ENCODE measurements at regions not wholly inside any gene's neighbourhood (a gene's known extent, or its start where the extent isn't known, plus 50 kb on each side); places are given as distances from the start of the nearest gene placed in this dataset.
"Not testable (repeated sequence)": the region's sequence is repeated elsewhere in the genome, so short reads cannot be mapped to it uniquely, and the experiment has no call there.

DNA sequence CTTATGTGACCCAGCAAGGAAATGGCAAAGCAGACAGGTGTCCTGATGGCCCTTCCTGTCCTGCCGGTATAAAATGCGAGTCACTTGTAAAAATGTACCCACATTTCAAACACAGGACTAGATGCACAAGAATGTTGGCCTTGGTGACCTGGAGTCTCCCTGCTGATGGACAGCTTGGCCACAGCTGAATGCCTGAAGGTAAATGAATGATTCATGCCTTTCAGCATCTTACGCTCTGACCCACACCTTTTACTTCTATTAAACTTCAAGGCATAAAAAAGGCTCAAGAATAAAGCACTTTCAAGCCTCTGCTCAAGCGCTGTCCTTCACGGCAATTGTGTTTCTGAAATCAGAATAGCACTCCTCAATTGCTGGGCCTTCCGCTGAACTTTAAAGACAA is 228.0 kb upstream of the SLCO3A1 start:
- DNase-seq, result no peak

DNA sequence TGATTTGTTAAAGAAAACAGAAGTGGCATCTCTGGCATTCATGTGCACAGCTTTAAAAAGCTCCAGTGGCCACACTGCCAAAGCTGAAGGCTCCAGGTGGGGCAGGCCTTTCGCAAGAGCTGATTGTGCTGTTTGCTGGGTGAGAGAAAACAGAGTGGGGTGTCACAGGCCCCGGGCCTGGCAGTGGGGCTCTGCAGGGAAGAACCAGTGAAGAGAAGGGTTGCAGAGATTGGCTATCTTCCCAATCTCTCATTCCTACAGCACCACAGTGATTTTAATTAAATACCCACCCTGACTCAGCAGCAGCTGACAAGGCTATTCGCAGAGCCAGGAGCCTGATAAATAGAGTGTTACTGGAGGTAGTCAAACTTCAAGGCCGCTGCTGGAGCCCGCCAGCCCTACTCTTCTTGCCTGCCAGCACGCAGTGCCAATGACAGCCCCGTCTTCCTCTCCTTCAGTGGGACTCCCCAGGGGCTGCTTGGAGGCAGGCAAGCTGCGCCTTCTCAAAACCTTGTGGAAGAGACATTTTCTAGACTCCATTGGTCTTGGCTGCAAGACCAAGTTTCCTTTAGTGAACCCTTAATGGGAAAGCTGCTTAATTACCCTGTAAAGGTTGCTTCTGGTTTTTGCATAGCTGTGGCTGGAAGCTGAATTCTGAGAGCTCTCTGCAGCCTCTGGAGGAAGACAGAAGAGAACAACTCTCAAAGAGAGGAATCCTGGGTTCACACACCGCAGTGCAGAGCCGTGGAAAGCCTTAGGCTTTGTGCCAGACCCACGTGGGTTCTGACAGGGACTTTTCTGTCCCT is 225.8 kb upstream of the SLCO3A1 start:
- DNase-seq, result no peak

DNA sequence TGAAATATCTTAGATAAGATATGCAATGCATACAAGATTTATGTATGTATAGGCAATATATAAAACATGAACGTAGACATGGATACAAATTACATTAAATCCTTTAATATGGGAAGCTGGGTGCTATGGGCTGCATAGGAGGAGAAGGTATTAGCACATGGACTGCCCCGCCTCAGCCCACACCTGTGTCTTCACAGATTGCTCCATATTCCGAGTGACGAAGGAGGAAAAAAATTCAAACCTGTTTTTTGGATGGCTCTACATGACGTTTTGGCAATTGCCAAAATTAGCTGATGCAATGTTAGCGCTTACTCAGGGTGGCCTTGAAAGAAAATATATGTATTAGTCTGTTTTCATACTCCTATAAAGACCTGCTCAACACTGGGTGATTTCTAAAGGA is 223.4 kb upstream of the SLCO3A1 start:
- no peak for DNase-seq

DNA sequence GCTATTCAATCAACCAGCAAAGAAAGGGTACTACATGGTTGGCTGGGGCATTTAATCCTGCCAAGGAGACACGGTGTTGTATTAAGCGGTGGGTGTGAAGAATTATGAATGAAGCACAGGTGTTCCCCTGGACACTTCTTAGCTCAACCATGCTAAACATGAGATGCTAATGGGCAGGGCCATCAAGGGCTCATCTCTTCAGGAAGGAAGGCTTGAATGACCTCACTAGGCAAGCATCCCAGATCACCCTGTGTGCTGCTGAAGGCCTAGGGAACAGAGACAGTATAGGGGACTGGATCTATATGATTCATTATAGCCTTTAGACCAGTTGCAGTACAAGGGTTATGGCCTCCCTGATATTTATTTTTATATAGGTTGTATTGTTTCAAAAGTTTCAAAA is 221.3 kb upstream of the SLCO3A1 start:
- no peak for DNase-seq

DNA sequence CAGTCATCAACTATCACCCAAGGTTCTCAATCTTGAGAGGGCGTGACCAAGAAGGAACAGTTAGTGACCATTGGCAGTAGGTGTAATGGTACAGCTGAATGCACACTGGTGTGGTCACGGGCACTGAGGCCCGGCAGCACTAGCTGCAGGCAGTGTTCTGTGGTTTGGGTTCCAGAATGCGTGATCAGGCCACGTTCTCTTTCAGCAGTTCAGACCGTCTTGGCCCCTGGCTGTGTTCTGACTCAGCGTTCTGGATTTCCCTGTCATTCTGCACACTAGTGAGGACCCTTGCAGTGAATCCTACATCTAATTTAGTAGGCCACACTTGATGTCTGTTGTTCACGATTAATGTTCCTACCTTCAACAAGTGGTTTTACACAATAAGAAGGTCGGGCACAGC is 220.5 kb upstream of the SLCO3A1 start:
- DNase-seq, result no peak

DNA sequence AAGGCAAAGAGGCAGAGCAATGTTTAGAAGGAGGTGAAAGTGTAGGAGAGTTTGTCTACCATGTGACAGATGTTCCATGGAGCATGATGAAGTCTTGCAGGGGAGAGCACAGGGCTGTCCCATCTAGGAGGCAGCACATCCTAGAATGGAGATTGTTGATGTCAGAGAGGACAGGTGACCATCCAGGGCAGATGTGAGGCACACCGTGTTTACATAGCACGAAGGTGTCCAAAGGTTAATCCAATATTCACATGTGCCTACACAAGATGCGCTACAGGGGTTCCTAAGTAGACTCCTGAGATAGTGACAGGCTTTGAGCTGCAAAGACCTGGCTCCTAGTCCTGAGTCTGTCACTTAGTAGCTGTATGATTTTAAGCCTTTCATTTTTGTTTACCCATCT is 219.3 kb upstream of the SLCO3A1 start:
- DNase-seq, result no peak

DNA sequence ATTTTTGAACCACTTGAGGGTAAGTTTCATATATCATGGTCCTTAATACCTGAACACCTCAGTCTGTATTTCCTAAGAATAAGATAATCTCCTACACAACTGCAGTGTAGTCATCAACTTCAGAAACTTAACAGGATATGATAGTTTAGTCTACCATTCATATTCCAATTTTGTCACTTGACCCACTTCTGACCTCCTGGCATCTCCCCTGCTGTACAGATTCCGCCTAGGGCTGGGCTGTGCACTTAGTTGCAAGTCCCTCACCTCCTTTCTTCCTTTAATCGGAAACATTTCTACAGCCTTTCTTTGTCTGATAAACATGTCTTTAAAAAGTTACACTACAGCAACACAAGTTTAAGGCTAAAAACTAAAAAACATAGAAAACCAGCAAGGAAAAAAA is 218.4 kb upstream of the SLCO3A1 start:
- DNase-seq, result no peak

DNA sequence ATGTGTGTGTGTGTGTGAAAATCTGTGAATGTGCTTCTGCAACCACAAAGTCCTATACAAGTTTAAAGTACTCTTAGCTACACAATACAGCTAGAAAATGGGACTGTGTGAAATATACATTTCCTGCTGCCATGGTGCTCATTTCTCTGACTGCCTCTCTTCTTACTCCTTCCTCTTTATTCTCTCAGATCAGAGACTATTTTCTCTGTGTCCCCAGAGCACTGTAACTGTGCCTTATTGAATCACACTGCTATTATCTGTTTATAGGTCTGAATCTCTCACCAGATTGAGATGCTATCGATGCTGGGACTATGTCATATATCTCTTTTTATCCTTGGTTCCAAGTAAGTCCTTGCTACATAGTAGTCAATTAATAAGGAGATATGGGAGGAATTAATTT is 217.9 kb upstream of the SLCO3A1 start:
- no peak for DNase-seq

DNA sequence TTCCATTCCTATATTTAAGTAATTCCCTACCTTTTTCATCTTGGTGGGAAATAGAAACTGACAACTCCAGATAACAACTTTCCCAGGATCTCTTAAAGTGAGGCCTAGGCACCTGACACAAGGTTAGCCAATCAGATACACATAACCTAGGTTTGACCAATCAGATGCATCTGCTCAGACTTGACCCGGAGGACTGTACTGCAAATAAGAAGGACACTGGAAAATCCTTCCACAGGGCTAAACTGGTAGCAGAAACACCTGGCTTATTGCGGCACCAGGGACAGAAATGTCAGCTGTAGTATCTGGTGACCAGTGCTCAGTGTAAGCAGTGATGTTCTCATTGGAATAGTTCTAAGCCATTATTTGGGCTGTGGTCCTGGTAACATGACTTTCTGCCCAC is 204.5 kb upstream of the SLCO3A1 start:
- no peak for DNase-seq

DNA sequence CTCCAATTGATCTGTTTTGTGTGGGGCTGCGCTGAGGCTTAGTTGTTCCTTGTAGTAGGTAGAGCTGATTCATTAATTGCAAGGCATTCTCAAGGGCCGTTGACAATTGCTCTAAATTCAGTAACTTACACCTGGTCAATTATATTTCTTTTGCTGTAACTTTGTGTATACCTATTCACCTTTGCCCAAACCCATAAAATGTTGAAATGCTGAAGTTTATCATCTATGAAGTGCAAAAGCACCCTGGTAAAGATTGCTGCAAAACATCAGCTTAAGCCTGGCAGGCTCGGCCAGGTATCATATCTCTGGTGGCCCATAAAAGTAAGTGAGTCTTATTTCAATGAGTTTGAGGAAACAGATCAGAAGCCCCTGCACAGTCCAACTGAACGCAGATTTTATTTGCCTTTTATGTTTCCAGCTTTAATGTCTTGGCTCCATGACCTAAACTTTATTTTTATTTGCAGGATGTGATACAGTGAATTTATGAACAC is 203.6 kb upstream of the SLCO3A1 start:
- DNase-seq, result no peak

DNA sequence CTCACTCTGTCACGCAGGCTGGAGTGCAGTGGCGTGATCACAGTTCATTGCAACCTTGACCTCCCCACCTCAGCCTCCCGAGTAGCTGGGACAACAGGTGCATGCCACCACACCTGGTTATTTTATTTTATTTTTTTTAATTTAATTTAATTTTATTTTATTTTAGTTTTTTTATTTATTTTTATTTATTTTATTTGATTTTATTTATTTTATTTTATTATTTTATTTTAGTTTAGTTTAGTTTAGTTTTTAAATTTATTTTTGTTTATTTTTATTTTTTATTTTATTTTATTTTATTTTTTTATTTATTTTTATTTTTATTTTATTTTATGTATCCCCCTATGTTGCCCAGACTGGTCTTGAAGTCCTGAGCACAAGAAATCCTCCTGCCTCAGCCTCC is 202.3 kb upstream of the SLCO3A1 start:
- no peak for DNase-seq

DNA sequence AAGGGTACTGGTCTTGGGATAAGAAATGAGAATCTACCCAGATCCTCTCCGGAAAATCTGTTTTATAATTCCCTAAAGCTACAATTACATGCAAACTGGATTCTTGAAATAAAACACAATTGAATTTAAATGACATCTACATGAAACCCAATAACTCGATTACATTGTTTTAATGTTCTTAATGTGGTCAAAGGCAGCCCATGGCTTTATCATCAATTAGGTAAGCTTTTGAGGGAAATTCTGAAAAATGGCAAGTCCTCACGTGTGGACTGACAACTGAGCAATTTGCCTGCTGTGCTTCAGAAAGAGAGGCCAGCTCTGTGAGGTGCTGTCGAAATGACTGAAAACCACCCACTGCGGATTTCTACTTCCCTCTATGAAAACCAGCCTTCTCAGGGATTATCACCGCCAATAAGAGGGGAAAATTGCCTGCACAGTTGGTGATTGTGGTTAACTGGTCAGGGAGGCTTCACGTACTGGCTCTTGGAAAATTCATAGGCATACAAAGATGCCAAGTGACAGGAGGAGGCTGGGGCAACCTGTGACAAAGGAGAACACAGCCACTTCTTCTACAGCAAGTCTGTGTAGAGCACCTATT is 200.8 kb upstream of the SLCO3A1 start:
- no peak for DNase-seq

DNA sequence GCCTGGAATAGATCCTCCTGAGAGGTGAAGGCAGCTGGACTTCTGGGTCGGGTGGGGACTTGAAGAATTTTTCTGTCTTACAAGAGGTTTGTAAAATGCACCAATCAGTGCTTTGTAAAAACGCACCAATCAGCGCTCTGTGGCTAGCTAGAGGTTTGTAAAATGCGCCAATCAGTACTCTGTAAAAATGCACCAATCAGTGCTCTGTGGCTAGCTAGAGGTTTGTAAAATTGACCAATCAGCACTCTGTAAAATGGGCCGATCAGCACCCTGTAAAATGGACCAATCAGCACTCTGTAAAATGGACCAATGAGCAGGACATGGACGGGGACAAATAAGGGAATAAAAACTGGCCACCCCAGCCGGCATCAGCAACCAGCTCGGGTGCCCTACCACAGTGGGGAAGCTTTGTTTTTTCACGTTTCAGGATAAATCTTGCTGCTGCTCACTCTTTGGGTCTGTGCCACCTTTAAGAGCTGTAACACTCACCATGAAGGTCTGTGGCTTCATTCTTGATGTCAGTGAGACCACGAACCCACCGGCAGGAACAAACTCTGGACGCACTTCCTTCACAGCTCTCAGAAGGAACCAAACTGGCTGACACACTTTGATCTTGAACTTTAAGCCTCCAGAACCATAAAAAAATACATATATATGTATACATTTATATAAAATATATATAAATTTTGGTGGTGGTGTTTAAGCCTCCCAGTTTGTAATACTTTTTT is 197.8 kb upstream of the SLCO3A1 start:
- DNase-seq, result not testable (repeated sequence)

DNA sequence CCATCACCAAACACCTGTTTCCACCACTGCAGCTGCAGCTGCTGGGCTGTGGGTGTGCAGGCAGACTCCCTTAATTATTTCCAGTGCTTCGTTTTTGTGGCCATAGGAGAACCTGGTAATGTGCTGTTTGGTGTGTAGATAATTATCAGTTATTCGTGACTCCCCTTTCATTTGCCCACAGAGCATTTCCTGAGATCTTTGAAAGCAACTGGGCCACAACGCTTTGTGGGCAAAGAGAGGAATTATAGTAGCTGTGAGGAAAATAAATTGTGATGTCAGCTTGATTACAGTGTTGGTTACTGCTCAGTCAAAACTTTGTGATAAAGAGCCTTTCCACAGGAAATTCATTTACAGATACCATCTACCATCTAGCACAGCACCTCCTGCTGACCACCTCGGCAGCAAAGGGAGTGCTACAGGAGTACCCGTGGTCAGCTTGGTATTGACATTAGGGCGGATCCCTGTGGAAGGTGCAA is 193.3 kb upstream of the SLCO3A1 start:
- peak; percentile 92 for DNase-seq

DNA sequence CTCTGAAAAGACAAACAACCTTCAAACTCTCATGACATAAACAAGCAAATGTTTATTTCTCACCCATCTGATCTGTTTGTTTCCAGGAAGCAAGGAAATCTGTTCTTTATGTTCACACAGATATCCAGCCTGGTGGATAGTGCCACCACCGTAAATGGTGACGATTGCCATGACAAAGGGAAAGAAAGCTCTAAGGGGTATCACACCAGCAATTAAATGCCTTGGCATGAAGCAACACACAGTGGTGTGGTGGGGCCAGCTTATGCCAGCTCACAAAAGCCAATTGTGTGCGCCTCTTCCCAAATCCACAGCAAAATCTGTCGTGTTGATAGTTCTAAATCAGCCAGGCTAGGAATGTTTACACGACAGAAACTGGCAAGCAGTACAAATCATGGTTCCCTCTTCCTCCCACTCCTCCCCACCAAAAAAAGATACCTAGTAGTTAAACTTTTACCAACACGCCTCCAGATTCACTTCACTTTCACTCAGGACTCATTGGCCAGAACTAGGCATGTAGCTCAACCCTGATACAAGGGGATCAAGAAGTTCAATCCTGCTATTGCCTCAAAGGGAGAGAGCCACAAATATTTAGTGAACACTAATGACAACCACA is 189.2 kb upstream of the SLCO3A1 start:
- no peak for DNase-seq

DNA sequence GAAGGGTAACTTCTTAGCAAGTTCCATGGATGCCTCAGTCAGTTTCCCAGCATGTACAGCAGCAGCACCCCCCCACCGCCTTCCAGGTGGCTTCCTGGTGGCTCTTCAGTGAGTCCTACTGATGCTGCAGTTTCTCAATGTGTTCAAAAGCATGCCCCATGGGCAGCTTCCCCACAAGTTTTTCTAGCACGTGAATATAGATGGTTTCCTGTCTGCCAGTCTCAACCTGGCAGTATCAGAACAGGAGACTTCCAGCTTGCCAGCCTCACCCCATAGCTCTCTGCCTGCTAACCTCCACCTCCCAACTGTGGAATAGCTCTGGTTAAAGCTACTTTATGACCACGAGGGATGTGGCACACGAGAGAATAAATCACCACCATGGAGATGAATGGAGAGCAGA is 188.3 kb upstream of the SLCO3A1 start:
- no peak for DNase-seq

DNA sequence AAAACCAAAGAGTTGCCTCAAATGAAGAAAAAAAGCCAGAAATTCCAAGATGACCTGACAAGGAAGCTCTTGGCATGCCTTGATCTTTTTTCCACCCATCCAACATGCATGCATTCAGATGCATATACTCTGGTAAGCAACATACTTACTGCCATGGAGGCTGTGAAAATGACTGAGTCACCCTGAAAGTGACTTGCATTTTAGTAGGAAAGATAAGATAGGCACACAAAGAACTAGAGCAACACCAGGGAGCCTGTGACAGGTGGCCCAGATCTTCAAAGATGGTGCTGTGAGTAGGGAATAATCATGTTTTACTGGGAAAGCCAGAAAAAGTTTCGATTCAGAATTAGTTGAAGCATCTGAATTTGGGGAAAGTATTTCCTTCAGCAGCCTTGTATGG is 185.1 kb upstream of the SLCO3A1 start:
- no peak for DNase-seq

DNA sequence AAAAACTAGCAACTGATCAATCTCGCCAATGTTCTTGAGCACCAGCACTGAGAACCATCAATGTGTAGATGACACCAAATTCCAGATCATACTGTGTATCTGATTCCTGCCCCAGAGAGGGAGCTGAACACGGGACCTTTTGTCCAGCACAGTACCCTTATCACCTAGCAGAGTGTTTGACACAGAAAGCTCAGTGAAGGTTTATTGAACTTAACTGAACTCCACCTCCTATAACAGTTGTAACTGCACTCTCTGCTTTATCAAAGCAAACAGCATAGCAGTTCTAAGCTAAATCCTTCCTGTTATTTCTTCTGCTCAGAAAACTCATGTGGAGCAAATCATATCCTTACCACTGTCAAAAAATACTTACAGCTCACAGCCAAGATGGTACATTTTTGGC is 183.4 kb upstream of the SLCO3A1 start:
- DNase-seq, result no peak

DNA sequence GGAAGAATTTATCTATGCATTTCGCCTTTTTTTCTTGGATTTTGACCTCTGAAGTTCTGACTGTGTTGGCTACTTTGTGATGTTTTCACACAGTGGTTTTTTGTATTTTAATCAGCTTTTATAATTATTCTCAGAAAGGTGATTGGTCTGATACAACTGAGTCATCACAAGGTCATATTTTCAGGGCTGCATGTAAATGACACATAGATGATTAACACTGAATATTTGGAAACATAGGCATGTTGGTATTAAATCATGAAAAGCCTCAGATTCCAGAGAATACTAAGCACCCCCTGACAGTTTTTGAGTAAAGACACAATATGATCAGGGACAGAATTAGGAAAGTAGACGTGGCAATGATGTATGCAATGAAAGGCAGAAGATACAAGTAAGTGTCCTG is 175.5 kb upstream of the SLCO3A1 start:
- DNase-seq, result no peak

DNA sequence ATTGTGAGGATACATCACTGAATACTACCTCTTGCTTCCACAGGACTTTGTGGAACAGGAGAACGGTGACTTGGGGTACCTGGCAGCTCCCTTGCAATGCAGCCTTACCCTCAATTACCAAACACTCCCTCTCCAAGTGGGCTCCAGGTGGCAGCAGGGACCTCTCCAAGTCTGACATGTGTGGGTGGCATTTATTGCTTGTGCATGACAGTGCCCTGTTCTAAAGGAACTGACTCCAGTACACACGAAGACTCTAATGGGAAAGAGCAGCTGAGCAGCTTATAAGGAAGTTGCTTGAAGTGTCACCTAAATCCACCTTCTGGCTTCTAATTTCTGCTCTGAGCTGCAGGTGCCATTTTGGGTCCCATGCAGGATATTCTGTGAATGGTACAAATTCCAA is 174.1 kb upstream of the SLCO3A1 start:
- no peak for DNase-seq

DNA sequence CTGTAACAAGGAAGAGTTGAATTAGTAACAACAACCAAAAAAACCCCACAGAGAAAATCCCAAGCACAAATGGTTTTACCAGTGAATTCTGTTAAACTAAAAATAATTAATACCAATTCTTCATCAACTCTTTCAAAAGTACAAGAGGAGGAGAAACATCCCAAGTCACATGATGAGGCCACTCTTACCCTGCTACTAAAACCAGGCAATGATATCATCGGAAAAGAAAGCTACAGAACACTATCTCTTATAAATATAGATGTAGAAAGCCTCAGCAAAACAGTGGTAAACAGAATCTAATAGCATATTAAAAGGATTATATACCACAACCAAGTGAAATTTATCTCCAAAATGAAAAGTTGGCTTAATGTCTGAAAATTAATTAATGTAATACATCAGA is 168.1 kb upstream of the SLCO3A1 start:
- no peak for DNase-seq

DNA sequence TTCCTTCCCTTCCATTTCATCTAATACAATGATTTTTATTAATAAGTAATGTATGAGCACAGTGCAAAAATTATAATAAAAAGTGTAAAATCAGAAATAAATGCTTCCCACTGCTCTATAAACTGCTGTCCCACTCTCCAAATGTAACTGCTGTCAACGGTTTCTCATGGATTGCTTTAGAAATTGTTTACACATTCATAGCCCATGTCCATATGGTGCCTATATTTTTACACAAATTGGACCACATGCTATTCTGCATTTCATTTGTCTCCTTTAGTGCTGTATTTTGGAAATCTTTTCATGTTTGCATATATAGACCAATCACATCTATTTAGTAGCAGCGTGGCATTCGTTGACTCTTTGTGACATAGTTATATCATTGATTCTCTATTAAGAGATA is 164.7 kb upstream of the SLCO3A1 start:
- DNase-seq, result no peak

DNA sequence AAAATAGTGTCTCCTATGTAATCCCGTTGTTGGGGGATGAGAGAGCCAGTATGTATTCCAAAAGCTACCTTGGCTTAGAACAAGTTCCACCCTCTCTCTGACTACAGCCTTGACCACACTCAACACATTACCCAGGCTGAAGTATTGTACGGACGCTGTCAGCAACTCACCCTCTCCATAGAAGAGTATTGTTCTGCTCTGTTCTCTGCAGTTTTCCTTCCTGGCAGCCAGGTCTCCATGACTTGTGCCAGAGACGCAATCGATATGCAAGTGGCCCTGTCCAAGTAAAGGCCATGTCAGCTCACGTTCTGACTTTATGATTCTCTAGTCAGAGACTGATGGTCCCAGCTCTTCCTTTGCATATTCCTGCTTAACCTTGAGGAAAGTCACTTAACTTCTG is 164.1 kb upstream of the SLCO3A1 start:
- no peak for DNase-seq

DNA sequence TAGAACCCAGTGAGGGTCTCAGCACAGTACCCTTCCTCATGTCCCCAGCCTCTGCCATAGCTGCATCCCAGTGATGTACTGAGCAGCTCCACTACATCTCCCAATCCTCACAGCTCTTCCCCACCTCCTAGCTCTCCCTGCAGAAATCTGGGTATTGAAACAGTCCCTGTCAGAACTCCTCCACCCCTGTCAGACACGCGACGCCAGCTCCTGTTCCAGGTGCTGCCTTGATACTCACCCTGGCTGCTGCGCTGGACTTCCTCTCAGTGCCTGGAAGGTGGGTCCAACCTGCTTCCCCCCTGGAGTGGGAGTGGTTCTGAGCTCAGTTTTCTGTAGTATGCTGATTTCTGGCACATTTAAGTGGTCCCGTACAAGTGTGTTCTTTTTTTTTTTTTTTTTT is 160.9 kb upstream of the SLCO3A1 start:
- DNase-seq, result no peak

All from NCI-H1417 treated with DMSO at 0.1 percent for 48 hours (cell line).